Heart left ventricle (tissue), 16 donors: ENCODE measurements at regions not wholly inside any gene's neighbourhood (a gene's known extent, or its start where the extent isn't known, plus 50 kb on each side); places are given as distances from the start of the nearest gene placed in this dataset.

Experiments used
- ATAC-seq, 4 donors: fragments of 200-7000 bp; cut with Tn5 transposase; one replicate each; pipeline ENCODE4 v1.9.1; 2020 to 2022; ENCODE audit warnings: moderate library complexity in 4 of 4, mild to moderate bottlenecking in 3 of 4, moderate number of reproducible peaks in 1 of 4
- DNase-seq, 5 donors: peaks; one replicate each; pipeline ENCODE4 v3.0.0-alpha.2; 2020
- H3K27ac ChIP-seq, 12 donors: fragments of 200-600 bp; sonication (generic) in 4 of 12; one replicate each; pipeline versions ENCODE4 v1.5.0 to v1.8.0; 2016 to 2022; ENCODE audit warnings: mild to moderate bottlenecking in 2 of 12
- H3K27me3 ChIP-seq, 9 donors: fragments of 200-600 bp; sonication (generic) in 2 of 9; one replicate each; pipeline versions ENCODE4 v1.5.1 to v1.8.0; 2016 to 2022; ENCODE audit warnings: mild to moderate bottlenecking in 3 of 9
- H3K36me3 ChIP-seq, 9 donors: fragments of 200-600 bp; sonication (generic) in 2 of 9; one replicate each; pipeline versions ENCODE4 v1.5.0 to v1.8.0; 2018 to 2022; ENCODE audit warnings: mild to moderate bottlenecking in 2 of 9
- H3K4me1 ChIP-seq, 12 donors: fragments of 200-600 bp; sonication (generic) in 4 of 12; one replicate each; pipeline versions ENCODE4 v1.5.0 to v1.8.0; 2016 to 2022; ENCODE audit warnings: mild to moderate bottlenecking in 3 of 12
- H3K4me3 ChIP-seq, 12 donors: fragments of 200-600 bp; sonication (generic) in 4 of 12; one replicate each; pipeline versions ENCODE4 v1.5.0 to v1.8.0; 2017 to 2022; ENCODE audit warnings: mild to moderate bottlenecking in 9 of 12, moderate library complexity in 4 of 12
- H3K9me3 ChIP-seq, 12 donors: fragments of 200-600 bp; sonication (generic) in 4 of 12; one replicate each; pipeline versions ENCODE4 v1.5.0 to v1.8.0; 2016 to 2022; ENCODE audit warnings: mild to moderate bottlenecking in 1 of 12
- CTCF ChIP-seq, 12 donors: fragments of 200-600 bp; sonication (generic) in 4 of 12; IDR thresholded peaks; one replicate each; pipeline versions ENCODE4 v1.5.0 to v1.8.0; 2018 to 2022; ENCODE audit warnings: antibody characterized with exemption in 12 of 12, mild to moderate bottlenecking in 5 of 12
- POLR2A ChIP-seq, 2 donors: fragments of 450-650 bp; IDR thresholded peaks; one replicate each; pipeline ENCODE4 v1.6.1; 2017; ENCODE audit warnings: antibody characterized with exemption in 2 of 2, mild to moderate bottlenecking in 2 of 2, moderate library complexity in 2 of 2
- WGBS, 4 donors: extraction: QIAGEN DNeasy Blood & Tissue Kit in 2 of 4; methylation state at CpG; one replicate each; pipeline versions ENCODE4 v1.1.5 to v1.1.7; 2013 to 2018; 5-methylcytosine and 5-hydroxymethylcytosine counted together
- intact Hi-C, 10 donors: fragments of 100-400 bp; cut with DNase I; formaldehyde crosslinking; loops; one replicate each; pipeline versions ENCODE4 v1.11.1 to v1.14.2; 2022
- donor health status: ischemic (EF 13 %, LVEDD 7.1; RV severe dilation, severe dysfunction).
- donor health status: healthy with polysubstance abuse.
- donor health status: DM: no; HTN: yes; CAD: no.
- donor health status: DM: no; HTN: no; CAD: no.
- donor health status: ischemic (EF 25% LVEDD 6.9; RV normal size, moderate dysfunction).
- donor health status: ischemic (EF 25% LVEDD 5.7; RV mildly dilated, moderate dysfunction).
- donor health status: healthy.
- donor health status: DM: yes; HTN: yes; CAD: no.
- donor health status: ischemic (EF 35%, LVEDD 5.7; RV mildly dilated, moderate dysfunction).
- donor health status: nonischemic (EF 11% LVEDD 7.7; RV severe dilation, severe dysfunction).
- donor health status: DM: yes; HTN: yes; CAD: no.
- donor health status: PGD.
- donor health status: ischemic (EF 29% LVEDD 5.4; RV normal size, mild dysfunction).
- donor health status: nonischemic (EF 23%, LVEDD 6.1; RV moderate dilation, normal function).

- TF ChIP-seq POLR2A (IDR thresholded peaks at IDR 0.05), result no peak
- TF ChIP-seq CTCF (IDR thresholded peaks at IDR 0.05), result no peak
- intact Hi-C loops, result no loop called here
- H3K36me3 ChIP-seq, result no peaks in the 10 kb centered on the region
- H3K4me1 ChIP-seq, result no peaks in the 10 kb centered on the region
- H3K9me3 ChIP-seq, result peaks cover 0 to 2% (median 0%) of the 10 kb centered on the region in 12 donors
- WGBS, 4 donors, result 45 to 70% (median 55%) methylated on average over 4 of the region's 4 CpGs
- no peak overlapping the region for H3K4me3 ChIP-seq
- no peak overlapping the region for H3K27ac ChIP-seq
- H3K27me3 ChIP-seq, result peaks cover 0 to 6% (median 0%) of the 10 kb centered on the region in 9 donors
- no peak for ATAC-seq
- DNase-seq, result no peak
Measured at GRCh38 chr4:189414021-189414420, 526.7 kb upstream of the FRG1 start.

- Histone ChIP-seq H3K36me3 (no peaks in the 10 kb centered on the region), H3K9me3 (no peaks in the 10 kb centered on the region), H3K4me3 (no peak overlapping the region), H3K4me1 (no peaks in the 10 kb centered on the region), H3K27ac (no peak overlapping the region), H3K27me3 (no peaks in the 10 kb centered on the region)
- TF ChIP-seq CTCF (IDR thresholded peaks at IDR 0.05), result no peak
- TF ChIP-seq POLR2A (IDR thresholded peaks at IDR 0.05), result no peak
- ATAC-seq, result no peak
- intact Hi-C loops, result no loop called here
- DNase-seq, result no peak
- 64 to 80% (median 77%) methylated on average over 10 of the region's 10 CpGs for WGBS, 4 donors
Measured at GRCh38 chr4:189420572-189420971, 520.1 kb upstream of the FRG1 start.

GRCh38 chr4:189436207-189436606, 504.5 kb upstream of the FRG1 start:
- Histone ChIP-seq H3K27me3 (no peaks in the 10 kb centered on the region), H3K36me3 (no peaks in the 10 kb centered on the region), H3K4me3 (no peak overlapping the region), H3K9me3 (peaks cover 0 to 14% (median 0%) of the 10 kb centered on the region in 12 donors), H3K27ac (no peak overlapping the region), H3K4me1 (no peaks in the 10 kb centered on the region)
- DNase-seq (no peak), ATAC-seq (no peak)
- 56 to 76% (median 67%) methylated on average over 3 of the region's 3 CpGs for WGBS, 4 donors
- intact Hi-C loops, result loop anchor here in 8 of 10 donors (2.0 to 10.0 kb wide), 4 partner anchors 356 to 469 kb away; no protein-coding TSS in a partner anchor
- TF ChIP-seq CTCF (IDR thresholded peaks at IDR 0.05) (peak in 4 of 12 donors; percentile 8 to 25 (median 16)), POLR2A (IDR thresholded peaks at IDR 0.05) (no peak)

GRCh38 chr4:189440716-189441115, 500.0 kb upstream of the FRG1 start:
- Histone ChIP-seq H3K27me3 (peaks cover 0 to 6% (median 0%) of the 10 kb centered on the region in 9 donors), H3K9me3 (peaks cover 0 to 10% (median 0%) of the 10 kb centered on the region in 12 donors), H3K36me3 (no peaks in the 10 kb centered on the region), H3K4me1 (no peaks in the 10 kb centered on the region), H3K27ac (no peak overlapping the region), H3K4me3 (no peak overlapping the region)
- 42 to 63% (median 57%) methylated on average over 4 of the region's 4 CpGs for WGBS, 4 donors
- DNase-seq (no peak), ATAC-seq (no peak)
- TF ChIP-seq CTCF (IDR thresholded peaks at IDR 0.05) (no peak), POLR2A (IDR thresholded peaks at IDR 0.05) (no peak)
- intact Hi-C loops, result no loop called here
